ENCODE measurements at regions not wholly inside any gene's neighbourhood (a gene's known extent, or its start where the extent isn't known, plus 50 kb on each side); places are given as distances from the start of the nearest gene placed in this dataset.
"Not testable (repeated sequence)": the region's sequence is repeated elsewhere in the genome, so short reads cannot be mapped to it uniquely, and the experiment has no call there.

- not testable (repeated sequence) for DNase-seq
These were observed 79.8 kb downstream of the LGALS9B start for GRCh38 chr17:20387549-20387948.

GRCh38 chr17:20381358-20382300 is 85.7 kb downstream of the LGALS9B start:
- peak; percentile 8 for DNase-seq

GRCh38 chr17:20380625-20381024 is 86.7 kb downstream of the LGALS9B start:
- not testable (repeated sequence) for DNase-seq

GRCh38 chr17:20379251-20379650 is 88.1 kb downstream of the LGALS9B start:
- not testable (repeated sequence) for DNase-seq

GRCh38 chr17:20376642-20377041 is 90.7 kb downstream of the LGALS9B start:
- not testable (repeated sequence) for DNase-seq

GRCh38 chr17:20375745-20376144 is 91.6 kb downstream of the LGALS9B start:
- not testable (repeated sequence) for DNase-seq

Measured in dermis blood vessel endothelial cell (primary cell).